ENCODE measurements at regions not wholly inside any gene's neighbourhood (a gene's known extent, or its start where the extent isn't known, plus 50 kb on each side); places are given as distances from the start of the nearest gene placed in this dataset.

- H3K4me3 ChIP-seq (ENCODE audit: low read length): no peak overlapping the region
- DNase-seq (ENCODE audit: low read depth, low spot score): no peak
Observed at GRCh38 chr10:42932116-42932515, 144.8 kb upstream of the RET start.

GRCh38 chr10:42932735-42933447 lies 144.0 kb upstream of the RET start:
- no peak for DNase-seq (ENCODE audit: low read depth, low spot score)
- no peak overlapping the region for H3K4me3 ChIP-seq (ENCODE audit: low read length)

GRCh38 chr10:42933448-42934340 lies 143.2 kb upstream of the RET start:
- no peak overlapping the region; the same call in 1 of the 2 replicates for H3K4me3 ChIP-seq (ENCODE audit: low read length)
- no peak for DNase-seq (ENCODE audit: low read depth, low spot score)

- H3K4me3 ChIP-seq (ENCODE audit: low read length): no peak overlapping the region
- DNase-seq (ENCODE audit: low read depth, low spot score): no peak
Observed at GRCh38 chr10:42934351-42934811, 142.5 kb upstream of the RET start.

- no peak overlapping the region for H3K4me3 ChIP-seq (ENCODE audit: low read length)
- DNase-seq (ENCODE audit: low read depth, low spot score): no peak
Observed at GRCh38 chr10:42934842-42935241, 142.0 kb upstream of the RET start.

GRCh38 chr10:42935466-42935865 lies 141.4 kb upstream of the RET start:
- DNase-seq (ENCODE audit: low read depth, low spot score): no peak
- no peak overlapping the region for H3K4me3 ChIP-seq (ENCODE audit: low read length)

- H3K4me3 ChIP-seq (ENCODE audit: low read length): no peak overlapping the region
- no peak for DNase-seq (ENCODE audit: low read depth, low spot score)
Observed at GRCh38 chr10:42936580-42936979, 140.3 kb upstream of the RET start.

GRCh38 chr10:42937048-42937447 lies 139.8 kb upstream of the RET start:
- H3K4me3 ChIP-seq (ENCODE audit: low read length): no peak overlapping the region
- DNase-seq (ENCODE audit: low read depth, low spot score): no peak

- DNase-seq (ENCODE audit: low read depth, low spot score): no peak
- no peak overlapping the region for H3K4me3 ChIP-seq (ENCODE audit: low read length)
Observed at GRCh38 chr10:42937649-42938180, 139.2 kb upstream of the RET start.

GRCh38 chr10:42938351-42938750 lies 138.5 kb upstream of the RET start:
- no peak overlapping the region for H3K4me3 ChIP-seq (ENCODE audit: low read length)
- no peak for DNase-seq (ENCODE audit: low read depth, low spot score)

- H3K4me3 ChIP-seq (ENCODE audit: low read length): no peak overlapping the region
- DNase-seq (ENCODE audit: low read depth, low spot score): no peak
Observed at GRCh38 chr10:42939237-42939636, 137.6 kb upstream of the RET start.

- no peak for DNase-seq (ENCODE audit: low read depth, low spot score)
- H3K4me3 ChIP-seq (ENCODE audit: low read length): no peak overlapping the region
Observed at GRCh38 chr10:42939685-42940366, 137.0 kb upstream of the RET start.

GRCh38 chr10:42940487-42941294 lies 136.2 kb upstream of the RET start:
- H3K4me3 ChIP-seq (ENCODE audit: low read length): no peak overlapping the region
- no peak for DNase-seq (ENCODE audit: low read depth, low spot score)

GRCh38 chr10:42941295-42941644 lies 135.6 kb upstream of the RET start:
- no peak overlapping the region for H3K4me3 ChIP-seq (ENCODE audit: low read length)
- no peak for DNase-seq (ENCODE audit: low read depth, low spot score)

GRCh38 chr10:42941790-42942189 lies 135.1 kb upstream of the RET start:
- no peak overlapping the region for H3K4me3 ChIP-seq (ENCODE audit: low read length)

GRCh38 chr10:42942279-42942950 lies 134.5 kb upstream of the RET start:
- no peak overlapping the region for H3K4me3 ChIP-seq (ENCODE audit: low read length)
- DNase-seq (ENCODE audit: low read depth, low spot score): no peak

More at GRCh38 chr10:42941790-42942189, 135.1 kb upstream of the RET start:
- no peak for DNase-seq (ENCODE audit: low read depth, low spot score)

GRCh38 chr10:42943025-42943818 lies 133.6 kb upstream of the RET start:
- no peak overlapping the region for H3K4me3 ChIP-seq (ENCODE audit: low read length)
- DNase-seq (ENCODE audit: low read depth, low spot score): no peak

- no peak for DNase-seq (ENCODE audit: low read depth, low spot score)
- no peak overlapping the region for H3K4me3 ChIP-seq (ENCODE audit: low read length)
Observed at GRCh38 chr10:42948040-42948439, 128.8 kb upstream of the RET start.

All from Jurkat, Clone E6-1 (cell line).